CD14-positive monocyte (primary cell): ENCODE measurements at regions not wholly inside any gene's neighbourhood (a gene's known extent, or its start where the extent isn't known, plus 50 kb on each side); places are given as distances from the start of the nearest gene placed in this dataset.

Experiments used
- DNase-seq, 3 donors: peaks; one replicate each; pipeline ENCODE4 v3.0.0-alpha.2; 2011 to 2022
- H2AFZ ChIP-seq: 2 replicates; pipeline ENCODE4 v1.6.0; 2012; ENCODE audit warnings: mild to moderate bottlenecking, low read depth, low read length, inconsistent platforms; ENCODE audit not compliant: insufficient read depth, poor library complexity, severe bottlenecking
- H3K27ac ChIP-seq, 2 donors: 1 replicate in 1 of 2; 2 replicates in 1 of 2; pipeline ENCODE4 v1.5.1; 2012 to 2013; ENCODE audit warnings: low read length in 2 of 2, control low read depth in 1 of 2, inconsistent platforms in 1 of 2, low read depth in 1 of 2, mild to moderate bottlenecking in 1 of 2
- H3K27me3 ChIP-seq, 2 donors: one replicate each; pipeline versions ENCODE4 v1.6.0 to v1.6.1; 2011 to 2013; ENCODE audit warnings: low read length in 2 of 2; ENCODE audit not compliant: control insufficient read depth in 2 of 2, insufficient read depth in 2 of 2
- H3K36me3 ChIP-seq, 2 donors: replicated peaks in 1 of 2; 1 replicate in 1 of 2; 2 replicates in 1 of 2; pipeline versions ENCODE4 v1.5.1 to v1.6.1; 2012 to 2013; ENCODE audit warnings: low read length in 2 of 2, control low read depth in 1 of 2, inconsistent platforms in 1 of 2, mild to moderate bottlenecking in 1 of 2; ENCODE audit not compliant: insufficient read depth in 2 of 2, control insufficient read depth in 1 of 2
- H3K4me1 ChIP-seq, 2 donors: 1 replicate in 1 of 2; 2 replicates in 1 of 2; pipeline versions ENCODE4 v1.5.1 to v1.6.1; 2012 to 2013; ENCODE audit warnings: low read length in 2 of 2, control low read depth in 1 of 2, inconsistent platforms in 1 of 2, mild to moderate bottlenecking in 1 of 2, moderate library complexity in 1 of 2; ENCODE audit not compliant: insufficient read depth in 2 of 2, control insufficient read depth in 1 of 2
- H3K4me2 ChIP-seq: replicated peaks from 2 replicates; pipeline ENCODE3; 2012; ENCODE audit warnings: low read length, moderate library complexity, mild to moderate bottlenecking; ENCODE audit not compliant: poor library complexity, severe bottlenecking; ENCODE audit errors: extremely low read depth
- H3K4me3 ChIP-seq, 3 experiments: fragments of 200-600 bp in 1 of 3; sonication (generic) in 1 of 3; replicated peaks in 1 of 3; 1 replicate in 2 of 3; 2 replicates in 1 of 3; pipeline ENCODE4 v1.5.1; 2011 to 2013; ENCODE audit warnings: low read length in 3 of 3, mild to moderate bottlenecking in 3 of 3, control low read depth in 2 of 3, low read depth in 2 of 3, inconsistent platforms in 1 of 3, moderate library complexity in 1 of 3
- H3K79me2 ChIP-seq: 2 replicates; pipeline ENCODE4 v1.6.0; 2012; ENCODE audit warnings: mild to moderate bottlenecking, control low read depth, inconsistent platforms, low read length, moderate library complexity; ENCODE audit not compliant: insufficient read depth
- H3K9ac ChIP-seq: 2 replicates; pipeline ENCODE4 v1.6.0; 2017; ENCODE audit warnings: low read length, mild to moderate bottlenecking; ENCODE audit not compliant: insufficient read depth, poor library complexity, severe bottlenecking
- H3K9me3 ChIP-seq, 2 donors: replicated peaks in 1 of 2; 1 replicate in 1 of 2; 2 replicates in 1 of 2; pipeline versions ENCODE4 v1.5.1 to v1.6.1; 2012 to 2013; ENCODE audit warnings: low read length in 2 of 2, control low read depth in 1 of 2; ENCODE audit not compliant: control insufficient read depth in 1 of 2, insufficient read depth in 1 of 2
- H4K20me1 ChIP-seq: 2 replicates; pipeline ENCODE4 v1.6.0; 2012; ENCODE audit warnings: mild to moderate bottlenecking, low read length, control low read depth, moderate library complexity; ENCODE audit not compliant: insufficient read depth
- H3K27ac Mint-ChIP-seq, 7 donors: one replicate each; pipeline ENCODE4 v1.8.0; 2020; ENCODE audit warnings: mild to moderate bottlenecking in 7 of 7, mixed read lengths in 7 of 7, moderate library complexity in 6 of 7, inconsistent platforms in 2 of 7
- H3K27me3 Mint-ChIP-seq, 3 donors: one replicate each; pipeline ENCODE4 v1.8.0; 2021 to 2022; ENCODE audit warnings: low read depth in 3 of 3, mild to moderate bottlenecking in 3 of 3, mixed read lengths in 3 of 3, moderate library complexity in 3 of 3, inconsistent platforms in 1 of 3
- H3K36me3 Mint-ChIP-seq, 2 donors: one replicate each; pipeline ENCODE4 v1.8.0; 2020; ENCODE audit warnings: mixed read lengths in 2 of 2, inconsistent platforms in 1 of 2, mild to moderate bottlenecking in 1 of 2
- H3K4me1 Mint-ChIP-seq: one replicate; pipeline ENCODE4 v1.8.0; 2020; ENCODE audit warnings: mild to moderate bottlenecking, mixed read lengths
- H3K4me3 Mint-ChIP-seq, 2 donors: one replicate each; pipeline ENCODE4 v1.8.0; 2020; ENCODE audit warnings: mild to moderate bottlenecking in 2 of 2, mixed read lengths in 2 of 2, moderate library complexity in 1 of 2
- H3K9me3 Mint-ChIP-seq, 7 donors: one replicate each; pipeline ENCODE4 v1.8.0; 2020 to 2022; ENCODE audit warnings: mixed read lengths in 7 of 7, mild to moderate bottlenecking in 6 of 7, moderate library complexity in 6 of 7, inconsistent platforms in 2 of 7
- CTCF ChIP-seq: fragments of 200-600 bp; IDR thresholded peaks from one replicate; pipeline ENCODE4 v1.8.0; 2022; ENCODE audit warnings: antibody characterized with exemption, mild to moderate bottlenecking
- WGBS: methylation state at CpG from one replicate; pipeline ENCODE4 v1.1.5; 2013; ENCODE audit warnings: missing lambda C conversion rate; ENCODE audit not compliant: insufficient coverage; 5-methylcytosine and 5-hydroxymethylcytosine counted together
- intact Hi-C, 2 donors: fragments of 100-400 bp; cut with micrococcal nuclease; formaldehyde crosslinking; loops; one replicate each; pipeline versions ENCODE4 v1.15.0 to v1.15.1; 2023

GRCh38 chr5:161230221-161230620, 316.3 kb downstream of the GABRB2 start:
- no peak for TF ChIP-seq CTCF
- no peak overlapping the region for H3K27ac ChIP-seq
- H3K27me3 ChIP-seq, result no peaks in the 10 kb centered on the region
- Mint-ChIP-seq H3K27ac (no peak overlapping the region), H3K9me3 (no peaks in the 10 kb centered on the region), H3K27me3 (no peaks in the 10 kb centered on the region), H3K4me1 (no peaks in the 10 kb centered on the region), H3K4me3 (no peak overlapping the region), H3K36me3 (no peaks in the 10 kb centered on the region)
- 82% methylated on average over 2 of the region's 3 CpGs for WGBS
- intact Hi-C loops, result no loop called here
- no peak overlapping the region for H3K4me3 ChIP-seq
- no peaks in the 10 kb centered on the region for H3K4me1 ChIP-seq
- DNase-seq, result no peak
- H3K79me2 ChIP-seq, result no peaks in the 10 kb centered on the region
- no peaks in the 10 kb centered on the region for H3K9me3 ChIP-seq
- no peak overlapping the region for H3K9ac ChIP-seq
- H3K36me3 ChIP-seq, result no peaks in the 10 kb centered on the region
- no peak overlapping the region for H3K4me2 ChIP-seq
- H2AFZ ChIP-seq, result no peak overlapping the region
- H4K20me1 ChIP-seq, result no peaks in the 10 kb centered on the region

DNA sequence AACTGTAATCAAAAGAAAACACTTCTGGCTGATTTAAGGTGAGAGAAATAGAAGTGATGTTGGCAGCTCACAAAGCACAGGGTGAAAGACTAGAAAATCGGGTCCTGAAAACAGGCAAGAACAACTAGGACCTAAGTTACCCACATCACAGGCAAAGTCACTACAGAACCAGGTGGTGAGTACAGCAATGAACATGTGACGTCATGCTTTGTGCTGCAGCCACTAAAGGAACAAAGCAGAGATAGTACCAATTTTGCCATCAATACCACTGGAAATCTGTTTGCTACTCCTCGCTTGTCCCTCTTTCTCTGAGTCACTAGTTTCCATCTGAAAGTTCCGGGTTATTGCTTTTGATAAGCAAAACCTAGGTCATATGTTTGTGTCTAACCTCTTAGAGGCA, 326.7 kb downstream of the GABRB2 start:
- no peak overlapping the region for H3K4me3 Mint-ChIP-seq
- H3K27ac ChIP-seq, result no peak overlapping the region
- peaks cover 0 to 7% (median 2%) of the 10 kb centered on the region in 7 donors for H3K9me3 Mint-ChIP-seq
- TF ChIP-seq CTCF, result no peak
- no peaks in the 10 kb centered on the region for H3K27me3 ChIP-seq
- no peaks in the 10 kb centered on the region for H3K9me3 ChIP-seq
- no peak overlapping the region for H3K27ac Mint-ChIP-seq
- H3K4me1 Mint-ChIP-seq, result no peaks in the 10 kb centered on the region
- H3K4me2 ChIP-seq, result no peak overlapping the region
- H3K4me3 ChIP-seq, result no peak overlapping the region
- DNase-seq, result no peak
- H3K36me3 Mint-ChIP-seq, result no peaks in the 10 kb centered on the region
- no peak overlapping the region for H2AFZ ChIP-seq
- no peaks in the 10 kb centered on the region for H3K79me2 ChIP-seq
- intact Hi-C loops, result no loop called here
- H4K20me1 ChIP-seq, result no peaks in the 10 kb centered on the region
- H3K9ac ChIP-seq, result no peak overlapping the region
- peaks cover 0 to 2% (median 0%) of the 10 kb centered on the region in 3 donors for H3K27me3 Mint-ChIP-seq
- H3K36me3 ChIP-seq, result no peaks in the 10 kb centered on the region
- no peaks in the 10 kb centered on the region for H3K4me1 ChIP-seq
- WGBS, result 38% methylated on average over 1 of the region's 4 CpGs
